ENCODE measurements at regions not wholly inside any gene's neighbourhood (a gene's known extent, or its start where the extent isn't known, plus 50 kb on each side); places are given as distances from the start of the nearest gene placed in this dataset.

Small RNA genes in the stretch of these regions (small RNA-seq; reads per million reads assigned to genes)
- 0 reads per million in 3 donors for gene MIR4771-1

All from esophagus muscularis mucosa (tissue), 3 donors.